Panc1 (cell line): ENCODE measurements at regions not wholly inside any gene's neighbourhood (a gene's known extent, or its start where the extent isn't known, plus 50 kb on each side); places are given as distances from the start of the nearest gene placed in this dataset.
A peak's percentile ranks its signal among the peaks of the same experiment; 100 is the strongest.

Source experiments
- CTCF ChIP-seq: fragments of 450-650 bp; IDR thresholded peaks from 2 replicates; pipeline ENCODE4 v1.5.1; 2017; ENCODE audit warnings: mild to moderate bottlenecking
- SIN3A ChIP-seq: IDR thresholded peaks from 2 replicates; pipeline ENCODE4 v1.6.1; 2012; ENCODE audit warnings: low read depth, mild to moderate bottlenecking, low read length, moderate library complexity, borderline replicate concordance; ENCODE audit not compliant: insufficient read depth
- TCF7L2 ChIP-seq: IDR thresholded peaks from 2 replicates; pipeline ENCODE4 v1.6.1; 2011; ENCODE audit warnings: mild to moderate bottlenecking, low read depth, low read length, inconsistent platforms

DNA sequence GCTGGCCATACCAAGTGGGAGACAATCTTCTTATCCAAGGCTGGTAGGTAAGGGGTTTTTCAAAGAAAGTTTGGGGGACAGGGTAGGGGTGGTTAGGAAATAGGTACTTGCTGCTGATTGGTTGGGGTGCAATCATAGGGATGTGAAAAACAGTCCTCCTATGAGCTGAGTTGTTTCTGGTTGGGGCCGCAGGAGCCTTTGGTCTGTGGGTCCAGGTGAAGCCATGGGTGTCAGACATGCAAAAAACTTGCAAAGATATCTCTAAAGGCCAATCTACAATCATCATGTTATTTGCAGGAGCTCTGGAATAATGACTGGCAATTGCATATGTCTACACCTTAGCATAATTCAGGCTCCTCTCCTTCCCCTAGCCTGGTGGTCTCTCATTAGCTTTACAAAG lies 982.3 kb downstream of the DIPK2A start:
- TF ChIP-seq CTCF = 0 out of 2 replicates have a peak, but pooled peaks have one; percentile 3
- no peak for TF ChIP-seq SIN3A
- TF ChIP-seq TCF7L2 = no peak
